HG03558 (cell line): ENCODE measurements at regions not wholly inside any gene's neighbourhood (a gene's known extent, or its start where the extent isn't known, plus 50 kb on each side); places are given as distances from the start of the nearest gene placed in this dataset.
"Not testable (repeated sequence)": the region's sequence is repeated elsewhere in the genome, so short reads cannot be mapped to it uniquely, and the experiment has no call there.

Experiments
- ATAC-seq: cut with Tn5 transposase; IDR thresholded peaks from one replicate; pipeline ENCODE4 v1.9.1; 2021; ENCODE audit warnings: moderate number of reproducible peaks; ENCODE audit not compliant: unreplicated experiment; ENCODE audit errors: extremely low read depth

DNA sequence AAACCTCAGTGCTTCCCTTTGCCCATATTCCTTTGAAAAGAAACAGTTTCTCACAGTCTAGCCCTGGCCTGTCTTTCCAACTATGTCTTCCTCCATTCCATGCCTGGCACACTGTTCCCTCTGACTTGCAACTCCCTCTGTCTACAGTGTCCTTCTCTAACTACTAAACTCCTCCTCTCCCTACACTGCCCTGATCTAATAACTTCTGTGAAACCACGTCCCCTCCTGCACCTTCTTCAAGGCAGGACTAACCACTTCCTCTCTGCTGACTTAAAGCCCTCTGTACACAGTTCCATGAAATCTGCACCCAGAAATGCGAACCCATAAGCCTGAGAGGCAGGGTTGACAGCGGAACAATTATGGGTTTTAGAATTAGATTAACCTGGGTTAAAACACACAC, 62.2 kb upstream of the ATP1B1 start:
- ATAC-seq, result peak; percentile 85

GRCh38 chr1:169044971-169045370, 61.5 kb upstream of the ATP1B1 start:
- ATAC-seq, result no peak

GRCh38 chr1:169046671-169047070, 59.8 kb upstream of the ATP1B1 start:
- ATAC-seq, result no peak

GRCh38 chr1:169047074-169047473, 59.4 kb upstream of the ATP1B1 start:
- no peak for ATAC-seq

- ATAC-seq, result no peak
Observed at GRCh38 chr1:169048043-169048442, 58.4 kb upstream of the ATP1B1 start.

- ATAC-seq, result no peak
Observed at GRCh38 chr1:169049258-169049938, 57.1 kb upstream of the ATP1B1 start.

GRCh38 chr1:169051171-169051570, 55.3 kb upstream of the ATP1B1 start:
- no peak for ATAC-seq

DNA sequence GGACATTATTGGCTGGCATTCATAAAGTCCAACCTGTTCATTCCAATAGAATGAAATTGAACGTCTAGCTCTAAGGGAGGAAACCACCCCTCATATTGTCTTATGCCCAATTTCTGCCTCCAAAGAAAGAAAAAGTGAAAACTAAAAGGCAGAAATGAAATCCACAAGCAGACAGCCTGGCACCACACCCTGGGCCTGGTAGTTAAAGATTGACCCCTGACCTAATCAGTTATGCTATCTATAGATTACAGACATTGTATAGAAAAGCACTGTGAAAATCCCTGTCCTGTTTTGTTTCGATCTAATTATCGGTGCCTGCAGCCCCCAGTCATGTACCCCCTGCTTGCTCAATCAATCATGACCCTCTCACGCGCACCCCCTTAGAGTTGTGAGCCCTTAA, 54.3 kb upstream of the ATP1B1 start:
- ATAC-seq, result not testable (repeated sequence)

- ATAC-seq, result no peak
Observed at GRCh38 chr1:169052727-169053126, 53.8 kb upstream of the ATP1B1 start.

DNA sequence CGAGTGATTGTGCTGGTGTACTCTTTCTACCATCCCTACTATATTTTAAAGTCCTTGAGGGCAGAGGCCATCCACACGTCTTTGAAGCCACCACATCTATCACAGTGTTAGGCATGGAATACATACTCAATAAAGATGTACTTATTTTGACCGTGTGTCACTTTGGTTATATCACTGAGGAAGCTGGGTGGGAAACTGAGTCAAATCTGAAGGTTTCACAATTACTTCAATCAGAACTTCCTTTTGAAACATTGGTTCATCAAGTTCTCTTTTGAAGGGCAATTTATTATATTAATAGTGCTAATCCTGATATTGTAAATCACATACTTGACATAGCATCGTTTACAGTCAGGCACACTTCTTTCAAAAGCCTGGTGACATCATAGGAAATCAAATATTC, 53.3 kb upstream of the ATP1B1 start:
- ATAC-seq, result no peak
